ENCODE measurements at regions not wholly inside any gene's neighbourhood (a gene's known extent, or its start where the extent isn't known, plus 50 kb on each side); places are given as distances from the start of the nearest gene placed in this dataset.

- Histone ChIP-seq H3K9ac (ENCODE audit: extremely low read depth, insufficient read length, low read length) (no peak overlapping the region), H4K8ac (replicated peaks; ENCODE audit: insufficient read length, low read depth, low read length) (no peak overlapping the region), H4K5ac (ENCODE audit: insufficient read length, low read depth, low read length) (no peak overlapping the region), H2BK12ac (ENCODE audit: insufficient read length, low read depth, low read length) (no peak overlapping the region), H2BK5ac (ENCODE audit: insufficient read length, low read length) (no peak overlapping the region), H3K27ac (ENCODE audit: insufficient read length, low read depth, low read length) (no peak overlapping the region), H2AK5ac (ENCODE audit: insufficient read length, low read length) (no peak overlapping the region), H2AFZ (ENCODE audit: low read length) (no peak overlapping the region), H3K4me2 (ENCODE audit: insufficient read depth, insufficient read length, low read length) (no peak overlapping the region), H3K4ac (ENCODE audit: low read depth, low read length) (no peak overlapping the region), H3K27me3 (ENCODE audit: insufficient read depth, low read length) (no peaks in the 10 kb centered on the region), H3K79me1 (ENCODE audit: insufficient read depth, low read depth, low read length, poor library complexity, severe bottlenecking) (no peaks in the 10 kb centered on the region), H2BK120ac (ENCODE audit: low read depth, low read length, poor library complexity, severe bottlenecking) (no peak overlapping the region), H3K23me2 (ENCODE audit: insufficient read length, low read depth, low read length, poor library complexity, severe bottlenecking) (no peaks in the 10 kb centered on the region), H3K18ac (ENCODE audit: insufficient read length, low read depth, low read length) (no peak overlapping the region), H3K56ac (ENCODE audit: insufficient read length, low read depth, low read length) (no peak overlapping the region), H4K91ac (ENCODE audit: insufficient read length, low read depth, low read length) (no peak overlapping the region), H3K9me3 (ENCODE audit: control insufficient read depth, low read depth, low read length) (no peaks in the 10 kb centered on the region), H2BK20ac (ENCODE audit: low read depth, low read length, poor library complexity, severe bottlenecking) (no peak overlapping the region), H3T11ph (ENCODE audit: low read length) (no peak overlapping the region), H3K4me1 (ENCODE audit: insufficient read depth, low read length) (no peaks in the 10 kb centered on the region), H3K79me2 (ENCODE audit: insufficient read depth, low read length) (no peaks in the 10 kb centered on the region), H3K14ac (ENCODE audit: insufficient read depth, low read length) (no peak overlapping the region), H3K23ac (ENCODE audit: insufficient read length, low read depth, low read length) (no peak overlapping the region), H2BK15ac (ENCODE audit: low read depth, low read length) (no peak overlapping the region), H4K20me1 (ENCODE audit: control insufficient read depth, insufficient read depth, insufficient read length) (no peaks in the 10 kb centered on the region)
- no CpG with 5 or more reads among the region's 2 CpGs for WGBS (ENCODE audit: extremely low coverage, insufficient read length, low lambda C conversion rate)
- H3K4me3 Mint-ChIP-seq: no peak overlapping the region
- H3K36me3 Mint-ChIP-seq (ENCODE audit: insufficient read depth in 1 of 3, low read depth in 3 of 3): no peaks in the 10 kb centered on the region
- H3K9me3 Mint-ChIP-seq: no peaks in the 10 kb centered on the region
- H3K27ac Mint-ChIP-seq: no peak overlapping the region
- no peaks in the 10 kb centered on the region; the same call in 1 of the 2 replicates for H3K27me3 Mint-ChIP-seq (ENCODE audit: low read depth)
- no peak for DNase-seq
- TF ChIP-seq CTCF (conservative IDR thresholded peaks at IDR 0.05): no peak
- H3K4me1 Mint-ChIP-seq: no peaks in the 10 kb centered on the region
These were observed 128.5 kb upstream of the PTPRM start for GRCh38 chr18:7438646-7439045.

Measured in H9 (cell line).